ENCODE measurements at regions not wholly inside any gene's neighbourhood (a gene's known extent, or its start where the extent isn't known, plus 50 kb on each side); places are given as distances from the start of the nearest gene placed in this dataset.

DNA sequence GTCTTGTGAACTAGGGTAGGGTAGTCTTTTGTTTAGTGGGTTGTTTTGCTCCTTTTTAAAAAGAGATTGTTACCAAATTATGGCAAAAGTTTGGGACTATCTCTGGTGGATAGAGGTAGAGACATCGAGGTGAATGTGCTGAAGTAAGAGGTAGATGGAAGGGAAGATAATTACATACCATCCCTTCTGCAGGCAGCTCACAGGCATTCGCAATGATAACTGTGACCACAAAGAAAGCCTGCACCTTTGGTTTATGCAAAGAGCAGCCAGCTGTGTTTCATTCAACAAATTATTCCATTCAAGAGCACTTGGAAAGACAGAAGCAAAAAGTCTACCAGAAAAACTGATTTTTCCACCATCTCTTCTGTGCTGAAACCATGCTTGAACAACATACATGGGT is 155.6 kb downstream of the GATB start:
- no CpG with 5 or more reads among the region's 2 CpGs for WGBS, 2 experiments (ENCODE audit: extremely low coverage in 2 of 2, insufficient read length in 1 of 2)
- POLR2A ChIA-PET (ENCODE audit: unreplicated experiment) = no interaction called here

More for the DNA sequence above, 155.6 kb downstream of the GATB start:
- Histone ChIP-seq H3K4me2 (ENCODE audit: low read depth, low read length) (no peak overlapping the region), H2BK5ac (ENCODE audit: low read depth, low read length, poor library complexity, severe bottlenecking) (no peak overlapping the region), H3K9ac (ENCODE audit: low read depth, low read length) (no peak overlapping the region), H3K9me1 (ENCODE audit: insufficient read depth, low read length) (no peaks in the 10 kb centered on the region), H3K27me3 (ENCODE audit: control insufficient read depth, insufficient read depth, low read length) (peaks cover 6% of the 10 kb centered on the region), H3K14ac (replicated peaks; ENCODE audit: low read depth, low read length) (no peak overlapping the region), H3K36me3 (ENCODE audit: control insufficient read depth, insufficient read depth, low read length) (no peaks in the 10 kb centered on the region), H3K27ac (ENCODE audit: insufficient read depth, low read length) (no peak overlapping the region), H2BK20ac (ENCODE audit: low read depth, low read length) (no peak overlapping the region), H2BK120ac (ENCODE audit: low read depth, low read length) (no peak overlapping the region), H2BK15ac (ENCODE audit: low read depth, low read length) (no peak overlapping the region), H3K56ac (ENCODE audit: extremely low read depth, insufficient read depth, low read length) (no peak overlapping the region), H3K4ac (ENCODE audit: low read depth, low read length) (no peak overlapping the region), H2AK9ac (replicated peaks; ENCODE audit: low read depth, low read length, poor library complexity) (no peak overlapping the region), H3K9me3 (ENCODE audit: control insufficient read depth, insufficient read depth, low read length) (no peaks in the 10 kb centered on the region), H4K20me1 (ENCODE audit: insufficient read depth, low read length) (no peaks in the 10 kb centered on the region), H3K4me3 (ENCODE audit: insufficient read depth, low read depth, low read length) (no peak overlapping the region), H4K8ac (ENCODE audit: low read depth in 2 of 2, low read length in 2 of 2) (no peak overlapping the region), H4K91ac (ENCODE audit: insufficient read depth, low read depth, low read length) (no peak overlapping the region), H3K18ac (ENCODE audit: low read depth, low read length) (no peak overlapping the region), H3K23ac (ENCODE audit: low read depth, low read length) (no peak overlapping the region), H2AK5ac (ENCODE audit: low read depth, low read length) (no peak overlapping the region), H4K5ac (ENCODE audit: low read depth, low read length) (no peak overlapping the region), H3K4me1 (ENCODE audit: control insufficient read depth, insufficient read depth, low read length) (no peaks in the 10 kb centered on the region; the same call in 1 of the 2 replicates), H2AFZ (replicated peaks; ENCODE audit: low read length, poor library complexity) (no peak overlapping the region), H3K79me1 (ENCODE audit: low read depth in 1 of 2, low read length in 2 of 2) (no peaks in the 10 kb centered on the region)
- BruUV-seq (replicated peaks) = no TSS peak
- dilution Hi-C loops (cut with HindIII; ENCODE audit: low sequenced_read_pairs, unreplicated experiment) (no loop called here), in situ Hi-C loops (cut with MboI; ENCODE audit: low sequenced_read_pairs) (loop anchor here (10.0 to 25.0 kb wide), 2 partner anchors 240 to 493 kb away; no protein-coding TSS in a partner anchor), intact Hi-C loops (cut with micrococcal nuclease) (loop anchor here (2.0 kb wide), 2 partner anchors 328 to 488 kb away; partner anchors contain the start of gene PRSS48)
- CTCF ChIA-PET = interaction anchor here (0.6 to 1.2 kb wide), 5 partner anchors 12 to 753 kb away, joined by 3 to 8 read pairs (median 5); no protein-coding TSS in a partner anchor
- DNase-seq = no peak
- no peak for TF ChIP-seq USF2 (IDR thresholded peaks at IDR 0.05; ENCODE audit: low read depth, low read length)
- no peak for ATAC-seq (ENCODE audit: low read depth)

Measured in IMR-90 (cell line).